Neural cell (in vitro differentiated cells): ENCODE measurements at regions not wholly inside any gene's neighbourhood (a gene's known extent, or its start where the extent isn't known, plus 50 kb on each side); places are given as distances from the start of the nearest gene placed in this dataset.
"Not testable (repeated sequence)": the region's sequence is repeated elsewhere in the genome, so short reads cannot be mapped to it uniquely, and the experiment has no call there.

Experiments used
- H2AFZ ChIP-seq: fragments of 200-600, 300-800 bp; sonication (generic), shearing (Covaris generic); 2 replicates; pipeline ENCODE4 v1.6.0; 2014; ENCODE audit warnings: low read depth, mild to moderate bottlenecking, antibody characterized with exemption, low read length, moderate library complexity
- H3F3A ChIP-seq: fragments of 200-600 bp; shearing (Covaris generic); 2 replicates; pipeline ENCODE4 v1.6.1; 2016; ENCODE audit warnings: mild to moderate bottlenecking, moderate library complexity, mixed read lengths, antibody characterized with exemption, low read length; ENCODE audit not compliant: insufficient read depth, poor library complexity, severe bottlenecking
- H3K27ac ChIP-seq: fragments of 200-600, 300-800 bp; sonication (generic), shearing (Covaris generic); 2 replicates; pipeline ENCODE4 v1.5.1; 2014; ENCODE audit warnings: mild to moderate bottlenecking, low read length, moderate library complexity
- H3K27me3 ChIP-seq: fragments of 300-800, 200-600 bp; sonication (generic), shearing (Covaris generic); 2 replicates; pipeline ENCODE4 v1.6.0; 2014; ENCODE audit warnings: mild to moderate bottlenecking, low read depth, low read length, moderate library complexity; ENCODE audit not compliant: insufficient read depth
- H3K36me3 ChIP-seq: fragments of 300-800, 200-600 bp; sonication (generic), shearing (Covaris generic); 2 replicates; pipeline ENCODE4 v1.5.1; 2014; ENCODE audit warnings: mild to moderate bottlenecking, antibody characterized with exemption, low read length, moderate library complexity; ENCODE audit not compliant: insufficient read depth
- H3K4me2 ChIP-seq: fragments of 300-800, 200-600 bp; sonication (generic), shearing (Covaris generic); 2 replicates; pipeline ENCODE4 v1.6.0; 2014; ENCODE audit warnings: mild to moderate bottlenecking, low read length
- H3K4me3 ChIP-seq: fragments of 300-800, 200-600 bp; sonication (generic), shearing (Covaris generic); 2 replicates; pipeline ENCODE4 v1.5.1; 2014; ENCODE audit warnings: mild to moderate bottlenecking, low read length, moderate library complexity
- H3K79me2 ChIP-seq: fragments of 200-600 bp; shearing (Covaris generic); replicated peaks from 2 replicates; pipeline ENCODE4 v1.6.0; 2014; ENCODE audit warnings: mild to moderate bottlenecking, low read length, moderate library complexity; ENCODE audit not compliant: insufficient read depth
- H3K9ac ChIP-seq: fragments of 300-800, 200-600 bp; sonication (generic), shearing (Covaris generic); 2 replicates; pipeline ENCODE4 v1.6.1; 2016; ENCODE audit warnings: mild to moderate bottlenecking, low read length, mixed read lengths
- H3K9me2 ChIP-seq: fragments of 200-600 bp; shearing (Covaris generic); 2 replicates; pipeline ENCODE4 v1.6.1; 2016; ENCODE audit warnings: mild to moderate bottlenecking, low read length, mixed read lengths; ENCODE audit not compliant: insufficient read depth
- H3K9me3 ChIP-seq: fragments of 200-600, 300-800 bp; sonication (generic), shearing (Covaris generic); 2 replicates; pipeline ENCODE4 v1.6.1; 2016; ENCODE audit warnings: mild to moderate bottlenecking, mixed run types, low read length, moderate library complexity, mixed read lengths
- H4K20me1 ChIP-seq: fragments of 200-600 bp; shearing (Covaris generic); 2 replicates; pipeline ENCODE4 v1.6.1; 2016; ENCODE audit warnings: mild to moderate bottlenecking, mixed run types; ENCODE audit not compliant: insufficient read depth
- CTCF ChIP-seq: fragments of 450-650 bp; IDR thresholded peaks from 2 replicates; pipeline ENCODE4 v1.5.1; 2014; ENCODE audit warnings: antibody characterized with exemption, mild to moderate bottlenecking, moderate library complexity; ENCODE audit not compliant: poor library complexity, severe bottlenecking
- EP300 ChIP-seq: fragments of 450-650 bp; conservative IDR thresholded peaks from 2 replicates; pipeline ENCODE4 v1.6.1; 2014; ENCODE audit warnings: antibody characterized with exemption, mild to moderate bottlenecking, moderate library complexity; ENCODE audit not compliant: poor library complexity, severe bottlenecking
- EZH2 ChIP-seq: fragments of 200-600, 300-800 bp; shearing (Covaris generic), sonication (generic); IDR thresholded peaks from 2 replicates; pipeline ENCODE4 v1.6.1; 2014; ENCODE audit warnings: antibody characterized with exemption, low read length, borderline replicate concordance, mild to moderate bottlenecking; ENCODE audit not compliant: insufficient read depth, poor library complexity, severe bottlenecking
- MXI1 ChIP-seq: fragments of 450-650 bp; conservative IDR thresholded peaks from 2 replicates; pipeline ENCODE4 v1.6.1; 2014; ENCODE audit warnings: antibody characterized with exemption, mild to moderate bottlenecking; ENCODE audit not compliant: poor library complexity, severe bottlenecking
- POLR2AphosphoS5 ChIP-seq: IDR thresholded peaks from 2 replicates; pipeline ENCODE4 v1.6.1; 2012
- RAD21 ChIP-seq: fragments of 450-650 bp; conservative IDR thresholded peaks from 2 replicates; pipeline ENCODE4 v1.6.1; 2014; ENCODE audit warnings: antibody characterized with exemption, mild to moderate bottlenecking, moderate library complexity
- REST ChIP-seq: IDR thresholded peaks from 2 replicates; pipeline ENCODE4 v1.6.1; 2012; ENCODE audit warnings: borderline replicate concordance
- SMC3 ChIP-seq: fragments of 450-650 bp; conservative IDR thresholded peaks from 2 replicates; pipeline ENCODE4 v1.6.1; 2014; ENCODE audit warnings: antibody characterized with exemption, mild to moderate bottlenecking, moderate library complexity; ENCODE audit not compliant: poor library complexity
- TAF1 ChIP-seq: IDR thresholded peaks from 2 replicates; pipeline ENCODE4 v1.6.1; 2012; ENCODE audit warnings: low read depth

GRCh38 chr2:2582998-2583545 is 252.0 kb upstream of the MYT1L start:
- Histone ChIP-seq H3K4me3 (no peak overlapping the region), H3K79me2 (no peaks in the 10 kb centered on the region), H3K9me2 (no peaks in the 10 kb centered on the region), H3F3A (no peaks in the 10 kb centered on the region), H3K27me3 (no peaks in the 10 kb centered on the region), H3K9ac (no peak overlapping the region), H3K36me3 (no peaks in the 10 kb centered on the region), H4K20me1 (no peaks in the 10 kb centered on the region), H2AFZ (no peak overlapping the region), H3K4me2 (no peak overlapping the region), H3K9me3 (no peaks in the 10 kb centered on the region), H3K27ac (no peak overlapping the region)
- TF ChIP-seq SMC3 (no peak), REST (no peak), POLR2AphosphoS5 (no peak), RAD21 (no peak), TAF1 (no peak), EZH2 (no peak), MXI1 (no peak), CTCF (no peak), EP300 (no peak)

GRCh38 chr2:2581331-2582159 is 250.5 kb upstream of the MYT1L start:
- Histone ChIP-seq H3K4me3 (no peak overlapping the region), H3K4me2 (no peak overlapping the region), H3K79me2 (no peaks in the 10 kb centered on the region), H3K27ac (no peak overlapping the region), H3K9me2 (no peaks in the 10 kb centered on the region), H3F3A (no peaks in the 10 kb centered on the region), H4K20me1 (no peaks in the 10 kb centered on the region), H3K27me3 (no peaks in the 10 kb centered on the region), H3K36me3 (no peaks in the 10 kb centered on the region), H2AFZ (no peak overlapping the region), H3K9ac (no peak overlapping the region), H3K9me3 (no peaks in the 10 kb centered on the region)
- TF ChIP-seq POLR2AphosphoS5, result no peak
- TF ChIP-seq REST, result no peak
- TF ChIP-seq EZH2, result no peak
- TF ChIP-seq TAF1, result no peak
- TF ChIP-seq RAD21, result no peak
- no peak for TF ChIP-seq EP300
- no peak for TF ChIP-seq SMC3
- TF ChIP-seq CTCF, result no peak
- TF ChIP-seq MXI1, result no peak

- not testable (repeated sequence) for H3K27ac ChIP-seq, H3K9me3 ChIP-seq, H3F3A ChIP-seq, H3K9me2 ChIP-seq, H3K4me3 ChIP-seq, H4K20me1 ChIP-seq, H3K79me2 ChIP-seq, H3K27me3 ChIP-seq, H3K36me3 ChIP-seq, H3K9ac ChIP-seq, H3K4me2 ChIP-seq, H2AFZ ChIP-seq
Observed at GRCh38 chr2:2580841-2581240, 249.8 kb upstream of the MYT1L start.
